Small intestine (tissue), 7 donors: ENCODE measurements at regions not wholly inside any gene's neighbourhood (a gene's known extent, or its start where the extent isn't known, plus 50 kb on each side); places are given as distances from the start of the nearest gene placed in this dataset.
A peak's percentile ranks its signal among the peaks of the same experiment; 100 is the strongest.
"Not testable (repeated sequence)": the region's sequence is repeated elsewhere in the genome, so short reads cannot be mapped to it uniquely, and the experiment has no call there.

ENCODE experiments used
- DNase-seq, 2 donors: peaks; one replicate each; pipeline versions ENCODE4 v3.0.0 to v3.0.0-alpha.2; 2013
- FAIRE-seq: peaks from 2 replicates; lab custom pipeline; 2012; peaks lifted over from hg19 to GRCh38; lab: Jason Lieb, UNC
- H3K27ac ChIP-seq, 3 donors: one replicate each; pipeline ENCODE4 v1.5.1; 2013; ENCODE audit warnings: low read length in 2 of 3, mild to moderate bottlenecking in 2 of 3, control low read depth in 1 of 3, inconsistent platforms in 1 of 3, low read depth in 1 of 3, moderate library complexity in 1 of 3
- H3K27me3 ChIP-seq, 3 donors: one replicate each; pipeline ENCODE4 v1.6.1; 2013; ENCODE audit warnings: low read length in 3 of 3, inconsistent platforms in 1 of 3; ENCODE audit not compliant: control insufficient read depth in 3 of 3, insufficient read depth in 3 of 3
- H3K36me3 ChIP-seq, 3 donors: one replicate each; pipeline ENCODE4 v1.6.1; 2013; ENCODE audit warnings: low read length in 3 of 3, inconsistent platforms in 1 of 3, low read depth in 1 of 3, mild to moderate bottlenecking in 1 of 3, moderate library complexity in 1 of 3; ENCODE audit not compliant: control insufficient read depth in 3 of 3, insufficient read depth in 2 of 3
- H3K4me1 ChIP-seq, 3 donors: one replicate each; pipeline ENCODE4 v1.6.1; 2013; ENCODE audit warnings: low read length in 2 of 3, inconsistent platforms in 1 of 3, low read depth in 1 of 3, mild to moderate bottlenecking in 1 of 3, moderate library complexity in 1 of 3; ENCODE audit not compliant: control insufficient read depth in 3 of 3, insufficient read depth in 2 of 3
- H3K4me3 ChIP-seq, 3 donors: one replicate each; pipeline ENCODE4 v1.5.1; 2013; ENCODE audit warnings: low read length in 3 of 3, control low read depth in 1 of 3, inconsistent platforms in 1 of 3, low read depth in 1 of 3, mild to moderate bottlenecking in 1 of 3, moderate library complexity in 1 of 3
- H3K9me3 ChIP-seq, 2 donors: one replicate each; pipeline ENCODE4 v1.6.1; 2013; ENCODE audit warnings: low read depth in 1 of 2, low read length in 1 of 2; ENCODE audit not compliant: control insufficient read depth in 2 of 2, insufficient read depth in 1 of 2
- WGBS, 3 donors: extraction: QIAGEN DNeasy Blood & Tissue Kit; methylation state at CpG; one replicate each; pipeline ENCODE4 v1.1.7; 2013; 5-methylcytosine and 5-hydroxymethylcytosine counted together
- donor health status: healthy with polysubstance abuse.
- donor health status: control.
- donor health status: control.
- donor health status: Bipolar disorder and iron deficiency.
- donor health status: healthy.

GRCh38 chr5:36421256-36421655 lies 119.6 kb upstream of the RANBP3L start:
- 92 to 96% (median 93%) methylated on average over 1 of the region's 1 CpG for WGBS, 3 donors

GRCh38 chr5:36422952-36423351 lies 121.2 kb upstream of the RANBP3L start:
- no peaks in the 10 kb centered on the region for H3K27me3 ChIP-seq
- DNase-seq (no peak), FAIRE-seq (no peak)
- peaks cover 0 to 18% (median 0%) of the 10 kb centered on the region in 3 donors for H3K4me1 ChIP-seq
- H3K27ac ChIP-seq, result no peak overlapping the region
- no peaks in the 10 kb centered on the region for H3K9me3 ChIP-seq
- no peak overlapping the region for H3K4me3 ChIP-seq
- 73 to 80% (median 75%) methylated on average over 3 of the region's 3 CpGs for WGBS, 3 donors
- no peaks in the 10 kb centered on the region for H3K36me3 ChIP-seq

More at GRCh38 chr5:36421256-36421655, 119.6 kb upstream of the RANBP3L start:
- DNase-seq, result peak in 1 of 2 donors; percentile 51
- Histone ChIP-seq H3K27ac (peak overlapping the region in 1 of 3 donors; percentile 15), H3K4me3 (no peak overlapping the region), H3K27me3 (no peaks in the 10 kb centered on the region), H3K9me3 (no peaks in the 10 kb centered on the region), H3K36me3 (no peaks in the 10 kb centered on the region), H3K4me1 (peaks cover 0 to 23% (median 0%) of the 10 kb centered on the region in 3 donors)
- FAIRE-seq, result no peak

GRCh38 chr5:36423578-36424307 lies 122.0 kb upstream of the RANBP3L start:
- DNase-seq (no peak), FAIRE-seq (no peak)
- 62 to 74% (median 65%) methylated on average over 3 of the region's 3 CpGs for whole genome bisulfite sequencing, 3 donors

DNA sequence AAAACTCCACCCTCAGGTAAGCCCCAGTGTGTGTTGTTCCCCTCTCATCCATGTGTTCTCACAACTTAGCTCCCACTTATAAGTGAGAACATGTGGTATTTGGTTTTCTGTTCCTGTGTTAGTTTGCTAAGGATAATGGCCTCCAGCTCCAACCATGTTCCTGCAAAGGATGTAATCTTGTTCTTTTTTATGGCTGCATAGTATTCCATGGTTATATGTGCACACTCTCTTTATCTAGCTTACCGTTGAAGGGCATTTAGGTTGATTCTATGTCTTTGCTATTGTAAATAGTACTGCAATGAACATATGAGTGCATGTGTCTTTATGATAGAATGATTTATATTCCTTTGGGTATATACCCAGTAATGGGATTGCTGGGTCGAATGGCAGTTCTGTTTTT lies 124.4 kb upstream of the RANBP3L start:
- not testable (repeated sequence) for H3K4me1 ChIP-seq, DNase-seq, H3K27ac ChIP-seq, H3K27me3 ChIP-seq, FAIRE-seq, H3K4me3 ChIP-seq, H3K9me3 ChIP-seq, H3K36me3 ChIP-seq
- 83 to 96% (median 91%) methylated on average over 2 of the region's 2 CpGs for WGBS, 3 donors

More at GRCh38 chr5:36423578-36424307, 122.0 kb upstream of the RANBP3L start:
- no peaks in the 10 kb centered on the region for H3K27me3 ChIP-seq
- no peak overlapping the region for H3K27ac ChIP-seq
- no peaks in the 10 kb centered on the region for H3K9me3 ChIP-seq
- no peak overlapping the region for H3K4me3 ChIP-seq
- H3K4me1 ChIP-seq, result peaks cover 0 to 12% (median 0%) of the 10 kb centered on the region in 3 donors
- no peaks in the 10 kb centered on the region for H3K36me3 ChIP-seq

DNA sequence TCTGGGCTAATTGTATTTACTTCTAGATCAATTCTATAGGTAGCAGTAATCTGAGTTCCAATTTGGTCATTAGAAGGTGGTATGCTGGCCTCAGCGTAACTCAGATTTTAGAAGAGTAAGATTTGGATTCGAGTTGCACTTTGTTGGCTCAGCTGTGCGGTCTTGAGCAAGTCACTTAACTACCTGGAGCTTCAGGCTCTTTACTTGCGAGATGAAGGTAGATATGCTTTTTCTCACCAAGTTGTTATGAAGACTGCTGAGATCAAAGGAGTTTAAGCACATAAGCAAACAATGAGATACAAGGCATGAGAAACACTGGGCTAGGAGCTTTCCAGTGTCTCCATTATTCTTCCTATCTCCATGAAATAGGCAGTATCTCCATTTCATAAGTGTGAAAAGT lies 133.8 kb upstream of the RANBP3L start:
- H3K36me3 ChIP-seq, result no peaks in the 10 kb centered on the region
- no peak overlapping the region for H3K4me3 ChIP-seq
- no peaks in the 10 kb centered on the region for H3K4me1 ChIP-seq
- H3K27ac ChIP-seq, result no peak overlapping the region
- no peaks in the 10 kb centered on the region for H3K9me3 ChIP-seq
- whole genome bisulfite sequencing, 3 donors, result 78 to 90% (median 87%) methylated on average over 4 of the region's 4 CpGs
- FAIRE-seq (no peak), DNase-seq (no peak)
- H3K27me3 ChIP-seq, result no peaks in the 10 kb centered on the region

- no peaks in the 10 kb centered on the region for H3K36me3 ChIP-seq
- no peak for DNase-seq
Measured at GRCh38 chr5:36436306-36436705, 134.6 kb upstream of the RANBP3L start.

DNA sequence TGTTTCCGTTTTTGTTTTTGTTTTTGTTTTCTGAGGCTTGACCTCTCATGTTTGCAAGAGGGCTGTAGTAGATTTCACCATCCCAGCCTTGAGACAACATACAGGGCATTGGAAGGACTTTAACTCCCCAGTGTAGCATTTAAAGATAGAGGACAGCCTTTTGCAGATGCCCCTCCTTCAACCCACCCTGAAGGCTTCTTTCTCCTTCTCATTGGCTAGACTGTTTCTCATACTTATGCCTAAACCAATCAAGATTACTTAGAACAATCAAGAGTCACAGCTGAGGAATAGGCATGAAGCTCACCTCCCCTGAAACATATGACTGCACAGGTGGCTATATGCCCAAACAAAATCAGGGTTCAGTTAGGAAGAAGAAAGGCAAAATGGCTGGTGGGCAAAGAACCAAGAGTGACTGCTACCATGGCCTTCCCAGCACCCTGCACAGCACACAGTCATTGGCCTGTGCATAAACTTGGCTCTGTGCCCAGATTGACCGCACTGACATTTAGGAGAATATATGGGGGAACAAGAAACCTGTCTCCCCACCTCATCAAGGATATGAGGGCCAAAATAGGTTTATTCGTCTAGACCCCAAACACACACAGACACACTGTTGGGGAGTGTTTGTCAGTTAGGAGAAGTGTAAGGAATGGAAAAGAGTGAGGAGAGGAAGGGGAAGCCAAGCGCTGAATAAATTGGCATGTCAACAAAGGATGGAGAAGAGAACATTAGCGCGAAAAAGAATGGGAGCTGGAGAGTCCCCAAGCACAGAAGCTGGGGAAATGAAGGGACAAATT lies 137.3 kb upstream of the RANBP3L start:
- H3K27ac ChIP-seq, result no peak overlapping the region
- no peak for FAIRE-seq
- peaks cover 0 to under 1% of the 10 kb centered on the region in 2 donors for H3K9me3 ChIP-seq
- H3K4me3 ChIP-seq, result no peak overlapping the region
- H3K36me3 ChIP-seq, result no peaks in the 10 kb centered on the region
- H3K27me3 ChIP-seq, result no peaks in the 10 kb centered on the region
- DNase-seq, result no peak
- 86 to 88% (median 87%) methylated on average over 6 of the region's 6 CpGs for WGBS, 3 donors
- H3K4me1 ChIP-seq, result no peaks in the 10 kb centered on the region

More at GRCh38 chr5:36436306-36436705, 134.6 kb upstream of the RANBP3L start:
- 56 to 68% (median 59%) methylated on average over 3 of the region's 3 CpGs for WGBS, 3 donors
- Histone ChIP-seq H3K4me3 (no peak overlapping the region), H3K4me1 (no peaks in the 10 kb centered on the region), H3K9me3 (no peaks in the 10 kb centered on the region), H3K27ac (no peak overlapping the region), H3K27me3 (no peaks in the 10 kb centered on the region)
- FAIRE-seq, result no peak

- no peak overlapping the region for H3K4me3 ChIP-seq
- peaks cover 0 to 3% of the 10 kb centered on the region in 2 donors for H3K9me3 ChIP-seq
- no peak for DNase-seq
- H3K4me1 ChIP-seq, result no peaks in the 10 kb centered on the region
- no peaks in the 10 kb centered on the region for H3K27me3 ChIP-seq
- 83 to 96% (median 91%) methylated on average over 5 of the region's 5 CpGs for WGBS, 3 donors
- no peak for FAIRE-seq
- H3K27ac ChIP-seq, result no peak overlapping the region
- H3K36me3 ChIP-seq, result no peaks in the 10 kb centered on the region
Measured at GRCh38 chr5:36440300-36440699, 138.6 kb upstream of the RANBP3L start.
